ENCODE measurements at regions not wholly inside any gene's neighbourhood (a gene's known extent, or its start where the extent isn't known, plus 50 kb on each side); places are given as distances from the start of the nearest gene placed in this dataset.
A peak's percentile ranks its signal among the peaks of the same experiment; 100 is the strongest.

- Histone ChIP-seq H3K27me3 (no peaks in the 10 kb centered on the region), H3K4me2 (no peak overlapping the region), H3K9me2 (replicated peaks; ENCODE audit: insufficient read depth) (no peaks in the 10 kb centered on the region), H3K36me3 (replicated peaks; ENCODE audit: insufficient read depth, low read depth) (no peaks in the 10 kb centered on the region), H3K4me1 (ENCODE audit: insufficient read depth) (peaks cover 3% of the 10 kb centered on the region), H3K27ac (no peak overlapping the region), H3K79me2 (no peaks in the 10 kb centered on the region), H2AFZ (no peak overlapping the region), H3K4me3 (no peak overlapping the region), H4K20me1 (ENCODE audit: insufficient read depth, poor library complexity, severe bottlenecking) (no peaks in the 10 kb centered on the region), H3K9me3 (ENCODE audit: low read depth) (no peaks in the 10 kb centered on the region)
- WGBS (ENCODE audit: low lambda C conversion rate, missing lambda C conversion rate) = 68% methylated on average over 2 of the region's 2 CpGs
- TF ChIP-seq EZH2phosphoT487 (IDR thresholded peaks at IDR 0.05; ENCODE audit: low read depth, severe bottlenecking, unreplicated experiment) (no peak), EZH2 (IDR thresholded peaks at IDR 0.05; ENCODE audit: borderline replicate concordance) (no peak)
- TF ChIP-seq, protein P1, sequence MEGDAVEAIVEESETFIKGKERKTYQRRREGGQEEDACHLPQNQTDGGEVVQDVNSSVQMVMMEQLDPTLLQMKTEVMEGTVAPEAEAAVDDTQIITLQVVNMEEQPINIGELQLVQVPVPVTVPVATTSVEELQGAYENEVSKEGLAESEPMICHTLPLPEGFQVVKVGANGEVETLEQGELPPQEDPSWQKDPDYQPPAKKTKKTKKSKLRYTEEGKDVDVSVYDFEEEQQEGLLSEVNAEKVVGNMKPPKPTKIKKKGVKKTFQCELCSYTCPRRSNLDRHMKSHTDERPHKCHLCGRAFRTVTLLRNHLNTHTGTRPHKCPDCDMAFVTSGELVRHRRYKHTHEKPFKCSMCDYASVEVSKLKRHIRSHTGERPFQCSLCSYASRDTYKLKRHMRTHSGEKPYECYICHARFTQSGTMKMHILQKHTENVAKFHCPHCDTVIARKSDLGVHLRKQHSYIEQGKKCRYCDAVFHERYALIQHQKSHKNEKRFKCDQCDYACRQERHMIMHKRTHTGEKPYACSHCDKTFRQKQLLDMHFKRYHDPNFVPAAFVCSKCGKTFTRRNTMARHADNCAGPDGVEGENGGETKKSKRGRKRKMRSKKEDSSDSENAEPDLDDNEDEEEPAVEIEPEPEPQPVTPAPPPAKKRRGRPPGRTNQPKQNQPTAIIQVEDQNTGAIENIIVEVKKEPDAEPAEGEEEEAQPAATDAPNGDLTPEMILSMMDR (IDR thresholded peaks at IDR 0.05; ENCODE audit: poor library complexity) = no peak
- DNase-seq (ENCODE audit: low spot score) = no peak
Measured at GRCh38 chr16:64362193-64362592, 759.7 kb downstream of the CDH11 start.

- no peak overlapping the region for H2AFZ ChIP-seq
- H4K20me1 ChIP-seq (ENCODE audit: insufficient read depth, poor library complexity, severe bottlenecking) = no peaks in the 10 kb centered on the region
- H3K9me2 ChIP-seq (replicated peaks; ENCODE audit: insufficient read depth) = no peaks in the 10 kb centered on the region
- 69% methylated on average over 2 of the region's 2 CpGs for WGBS (ENCODE audit: low lambda C conversion rate, missing lambda C conversion rate)
- H3K4me3 ChIP-seq = no peak overlapping the region
- H3K27ac ChIP-seq = no peak overlapping the region
- DNase-seq (ENCODE audit: low spot score) = no peak
- no peak overlapping the region for H3K4me2 ChIP-seq
- H3K27me3 ChIP-seq = no peaks in the 10 kb centered on the region
- TF ChIP-seq, protein P1 (IDR thresholded peaks at IDR 0.05; ENCODE audit: poor library complexity) = no peak
- TF ChIP-seq EZH2phosphoT487 (IDR thresholded peaks at IDR 0.05; ENCODE audit: low read depth, severe bottlenecking, unreplicated experiment) = no peak
- TF ChIP-seq EZH2 (IDR thresholded peaks at IDR 0.05; ENCODE audit: borderline replicate concordance) = no peak
- H3K4me1 ChIP-seq (ENCODE audit: insufficient read depth) = peaks cover 3% of the 10 kb centered on the region
- H3K36me3 ChIP-seq (replicated peaks; ENCODE audit: insufficient read depth, low read depth) = no peaks in the 10 kb centered on the region
- no peaks in the 10 kb centered on the region for H3K79me2 ChIP-seq
- H3K9me3 ChIP-seq (ENCODE audit: low read depth) = no peaks in the 10 kb centered on the region
Measured at GRCh38 chr16:64361753-64362152, 760.1 kb downstream of the CDH11 start.

GRCh38 chr16:64358291-64358690 is 763.6 kb downstream of the CDH11 start:
- 91% methylated on average over 1 of the region's 1 CpG for WGBS (ENCODE audit: low lambda C conversion rate, missing lambda C conversion rate)
- Histone ChIP-seq H3K36me3 (replicated peaks; ENCODE audit: insufficient read depth, low read depth) (no peaks in the 10 kb centered on the region), H2AFZ (no peak overlapping the region), H3K9me3 (ENCODE audit: low read depth) (no peaks in the 10 kb centered on the region), H3K9me2 (replicated peaks; ENCODE audit: insufficient read depth) (no peaks in the 10 kb centered on the region), H3K4me3 (no peak overlapping the region), H3K4me2 (no peak overlapping the region), H3K79me2 (no peaks in the 10 kb centered on the region), H3K4me1 (ENCODE audit: insufficient read depth) (no peaks in the 10 kb centered on the region), H3K27me3 (no peaks in the 10 kb centered on the region), H3K27ac (no peak overlapping the region), H4K20me1 (ENCODE audit: insufficient read depth, poor library complexity, severe bottlenecking) (no peaks in the 10 kb centered on the region)
- TF ChIP-seq, protein P1 (IDR thresholded peaks at IDR 0.05; ENCODE audit: poor library complexity) = no peak
- TF ChIP-seq EZH2 (IDR thresholded peaks at IDR 0.05; ENCODE audit: borderline replicate concordance) = no peak
- no peak for TF ChIP-seq EZH2phosphoT487 (IDR thresholded peaks at IDR 0.05; ENCODE audit: low read depth, severe bottlenecking, unreplicated experiment)
- DNase-seq (ENCODE audit: low spot score) = no peak

DNA sequence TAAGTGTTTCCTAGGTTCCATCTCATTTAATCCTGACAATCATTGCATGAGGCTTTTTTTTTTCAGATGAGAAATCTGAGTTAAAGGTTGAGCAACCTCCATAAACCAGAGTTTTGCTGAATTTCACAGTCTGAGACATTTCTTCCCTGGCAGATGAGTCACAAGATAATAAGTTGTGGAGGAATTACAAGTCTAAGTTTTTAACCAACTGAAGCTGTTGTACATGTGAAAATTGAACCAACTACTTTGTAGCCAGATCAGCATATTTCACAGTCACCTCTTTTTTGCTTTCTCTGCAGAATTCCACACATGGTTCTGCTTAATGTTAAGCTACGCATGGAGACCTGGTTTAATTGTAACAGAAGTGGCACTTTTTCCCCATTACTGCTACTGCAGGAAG is 765.6 kb downstream of the CDH11 start:
- H3K4me1 ChIP-seq (ENCODE audit: insufficient read depth) = no peaks in the 10 kb centered on the region
- TF ChIP-seq EZH2 (IDR thresholded peaks at IDR 0.05; ENCODE audit: borderline replicate concordance) (no peak), EZH2phosphoT487 (IDR thresholded peaks at IDR 0.05; ENCODE audit: low read depth, severe bottlenecking, unreplicated experiment) (no peak)
- TF ChIP-seq, protein P1 (IDR thresholded peaks at IDR 0.05; ENCODE audit: poor library complexity) = no peak
- H3K4me2 ChIP-seq = peak overlapping the region; percentile 8
- H3K79me2 ChIP-seq = no peaks in the 10 kb centered on the region
- no peaks in the 10 kb centered on the region for H3K9me3 ChIP-seq (ENCODE audit: low read depth)
- no peaks in the 10 kb centered on the region for H3K9me2 ChIP-seq (replicated peaks; ENCODE audit: insufficient read depth)
- no peaks in the 10 kb centered on the region for H3K36me3 ChIP-seq (replicated peaks; ENCODE audit: insufficient read depth, low read depth)
- 37% methylated on average over 1 of the region's 1 CpG for WGBS (ENCODE audit: low lambda C conversion rate, missing lambda C conversion rate)
- DNase-seq (ENCODE audit: low spot score) = peak; percentile 50
- no peak overlapping the region for H3K4me3 ChIP-seq
- no peak overlapping the region for H2AFZ ChIP-seq
- H3K27ac ChIP-seq = no peak overlapping the region
- H3K27me3 ChIP-seq = no peaks in the 10 kb centered on the region
- H4K20me1 ChIP-seq (ENCODE audit: insufficient read depth, poor library complexity, severe bottlenecking) = no peaks in the 10 kb centered on the region
